DOHH2 (cell line): ENCODE measurements at regions not wholly inside any gene's neighbourhood (a gene's known extent, or its start where the extent isn't known, plus 50 kb on each side); places are given as distances from the start of the nearest gene placed in this dataset.
"Not testable (repeated sequence)": the region's sequence is repeated elsewhere in the genome, so short reads cannot be mapped to it uniquely, and the experiment has no call there.

Experiments used
- H3F3A ChIP-seq: fragments of 200-600 bp; sonication (generic), shearing (Covaris generic); 2 replicates; pipeline ENCODE4 v1.6.0; 2016; ENCODE audit warnings: antibody characterized with exemption, mild to moderate bottlenecking; ENCODE audit not compliant: control insufficient read depth, insufficient read depth
- H3K27ac ChIP-seq: fragments of 200-600 bp; sonication (generic); 2 replicates; pipeline ENCODE4 v1.5.1; 2014; ENCODE audit warnings: low read depth, mild to moderate bottlenecking, low read length, moderate library complexity
- H3K27me3 ChIP-seq: fragments of 200-600 bp; sonication (generic); 2 replicates; pipeline ENCODE4 v1.6.1; 2014; ENCODE audit warnings: mild to moderate bottlenecking, low read length, mixed read lengths; ENCODE audit not compliant: control insufficient read depth
- H3K36me3 ChIP-seq: fragments of 200-600 bp; sonication (generic); 2 replicates; pipeline ENCODE4 v1.6.1; 2014; ENCODE audit warnings: mild to moderate bottlenecking, low read length, moderate library complexity, mixed read lengths; ENCODE audit not compliant: control insufficient read depth
- H3K4me1 ChIP-seq: fragments of 200-600 bp; sonication (generic); 2 replicates; pipeline ENCODE4 v1.6.1; 2014; ENCODE audit warnings: mild to moderate bottlenecking, low read length, mixed read lengths; ENCODE audit not compliant: control insufficient read depth
- H3K4me2 ChIP-seq: fragments of 200-600 bp; sonication (generic); 2 replicates; pipeline ENCODE4 v1.6.0; 2014; ENCODE audit warnings: mild to moderate bottlenecking, low read length, moderate library complexity
- H3K4me3 ChIP-seq: fragments of 200-600 bp; sonication (generic); 2 replicates; pipeline ENCODE4 v1.5.1; 2014; ENCODE audit warnings: mild to moderate bottlenecking, low read length, mixed read lengths
- H3K79me2 ChIP-seq: fragments of 200-600 bp; sonication (generic); 2 replicates; pipeline ENCODE4 v1.6.1; 2014; ENCODE audit warnings: mild to moderate bottlenecking, low read length, mixed read lengths; ENCODE audit not compliant: control insufficient read depth
- H3K9me2 ChIP-seq: fragments of 200-600 bp; sonication (generic); replicated peaks from 2 replicates; pipeline ENCODE4 v1.6.1; 2014; ENCODE audit warnings: mild to moderate bottlenecking, low read length, mixed read lengths; ENCODE audit not compliant: control insufficient read depth
- H3K9me3 ChIP-seq: fragments of 200-600 bp; sonication (generic); 2 replicates; pipeline ENCODE4 v1.6.1; 2014; ENCODE audit warnings: antibody characterized with exemption, low read length, mixed read lengths; ENCODE audit not compliant: control insufficient read depth, insufficient read depth
- H4K20me1 ChIP-seq: fragments of 200-600 bp; sonication (generic); 2 replicates; pipeline ENCODE4 v1.6.0; 2014; ENCODE audit warnings: low read depth, mild to moderate bottlenecking, antibody characterized with exemption, low read length, moderate library complexity; ENCODE audit not compliant: control insufficient read depth, insufficient read depth
- CTCF ChIP-seq: fragments of 200-600 bp; sonication (generic); IDR thresholded peaks from one replicate; pipeline ENCODE4 v1.5.1; 2014; ENCODE audit warnings: antibody characterized with exemption, mild to moderate bottlenecking, low read depth, low read length; ENCODE audit not compliant: poor library complexity, severe bottlenecking
- EZH2phosphoT487 ChIP-seq: fragments of 200-600 bp; sonication (generic); IDR thresholded peaks from 2 replicates; pipeline ENCODE4 v1.6.1; 2017; ENCODE audit warnings: borderline replicate concordance, mild to moderate bottlenecking, antibody characterized with exemption, low read length, moderate library complexity, mixed read lengths

GRCh38 chr6:141510803-141511202 lies 621.9 kb upstream of the GJE1 start:
- no peak overlapping the region for H3K4me2 ChIP-seq
- no peaks in the 10 kb centered on the region for H3K4me1 ChIP-seq
- H3K9me3 ChIP-seq = no peaks in the 10 kb centered on the region
- H3K79me2 ChIP-seq = no peaks in the 10 kb centered on the region
- no peak overlapping the region for H3K4me3 ChIP-seq
- TF ChIP-seq EZH2phosphoT487 (no peak), CTCF (no peak)
- H4K20me1 ChIP-seq = no peaks in the 10 kb centered on the region
- H3K27ac ChIP-seq = no peak overlapping the region
- H3K27me3 ChIP-seq = no peaks in the 10 kb centered on the region
- H3K9me2 ChIP-seq = no peaks in the 10 kb centered on the region
- H3K36me3 ChIP-seq = no peaks in the 10 kb centered on the region
- no peaks in the 10 kb centered on the region for H3F3A ChIP-seq

GRCh38 chr6:141506062-141506461 lies 626.7 kb upstream of the GJE1 start:
- not testable (repeated sequence) for H3K79me2 ChIP-seq, H3K36me3 ChIP-seq, H3K27me3 ChIP-seq, H4K20me1 ChIP-seq, H3F3A ChIP-seq, H3K4me1 ChIP-seq, H3K9me3 ChIP-seq, H3K27ac ChIP-seq, H3K4me2 ChIP-seq, H3K4me3 ChIP-seq, H3K9me2 ChIP-seq

- not testable (repeated sequence) for H3K79me2 ChIP-seq, H3K4me1 ChIP-seq, H3F3A ChIP-seq, H3K27ac ChIP-seq, H3K9me2 ChIP-seq, H3K27me3 ChIP-seq, H3K4me3 ChIP-seq, H3K36me3 ChIP-seq, H4K20me1 ChIP-seq, H3K4me2 ChIP-seq, H3K9me3 ChIP-seq
Measured at GRCh38 chr6:141504318-141504717, 628.4 kb upstream of the GJE1 start.

- Histone ChIP-seq H3K9me2 (no peaks in the 10 kb centered on the region), H3K27ac (no peak overlapping the region), H3K36me3 (no peaks in the 10 kb centered on the region), H3F3A (no peaks in the 10 kb centered on the region), H3K4me2 (no peak overlapping the region), H3K4me1 (peaks cover 4% of the 10 kb centered on the region), H4K20me1 (no peaks in the 10 kb centered on the region), H3K79me2 (no peaks in the 10 kb centered on the region), H3K27me3 (no peaks in the 10 kb centered on the region), H3K4me3 (no peak overlapping the region), H3K9me3 (peaks cover 5% of the 10 kb centered on the region; the same call in 1 of the 2 replicates)
- no peak for TF ChIP-seq EZH2phosphoT487
- TF ChIP-seq CTCF = no peak
Measured at GRCh38 chr6:141501616-141502015, 631.1 kb upstream of the GJE1 start.
